HK-2 (cell line): ENCODE measurements at regions not wholly inside any gene's neighbourhood (a gene's known extent, or its start where the extent isn't known, plus 50 kb on each side); places are given as distances from the start of the nearest gene placed in this dataset.

Source experiments
- DNase-seq: peaks from one replicate; pipeline ENCODE4 v3.0.0-alpha.2; 2018; ENCODE audit not compliant: unreplicated experiment

GRCh38 chr1:114227059-114227458, 73.4 kb upstream of the SYT6 start:
- DNase-seq: no peak

- no peak for DNase-seq
Measured at GRCh38 chr1:114224196-114224907, 70.7 kb upstream of the SYT6 start.

- no peak for DNase-seq
Measured at GRCh38 chr1:114222920-114223319, 69.3 kb upstream of the SYT6 start.

- no peak for DNase-seq
Measured at GRCh38 chr1:114219172-114219868, 65.7 kb upstream of the SYT6 start.

GRCh38 chr1:114218361-114219171, 64.9 kb upstream of the SYT6 start:
- DNase-seq: no peak

- DNase-seq: no peak
Measured at GRCh38 chr1:114216431-114217173, 62.9 kb upstream of the SYT6 start.

- no peak for DNase-seq
Measured at GRCh38 chr1:114215436-114215835, 61.8 kb upstream of the SYT6 start.

GRCh38 chr1:114214016-114214415, 60.3 kb upstream of the SYT6 start:
- no peak for DNase-seq

- no peak for DNase-seq
Measured at GRCh38 chr1:114209971-114210370, 56.3 kb upstream of the SYT6 start.

GRCh38 chr1:114208714-114209113, 55.0 kb upstream of the SYT6 start:
- DNase-seq: no peak

GRCh38 chr1:114208106-114208505, 54.4 kb upstream of the SYT6 start:
- DNase-seq: no peak

- no peak for DNase-seq
Measured at GRCh38 chr1:114207635-114208034, 54.0 kb upstream of the SYT6 start.

GRCh38 chr1:114206392-114206791, 52.7 kb upstream of the SYT6 start:
- DNase-seq: no peak

GRCh38 chr1:114203595-114204128, 50.0 kb upstream of the SYT6 start:
- no peak for DNase-seq
